ENCODE measurements at regions not wholly inside any gene's neighbourhood (a gene's known extent, or its start where the extent isn't known, plus 50 kb on each side); places are given as distances from the start of the nearest gene placed in this dataset.
"Not testable (repeated sequence)": the region's sequence is repeated elsewhere in the genome, so short reads cannot be mapped to it uniquely, and the experiment has no call there.

DNA sequence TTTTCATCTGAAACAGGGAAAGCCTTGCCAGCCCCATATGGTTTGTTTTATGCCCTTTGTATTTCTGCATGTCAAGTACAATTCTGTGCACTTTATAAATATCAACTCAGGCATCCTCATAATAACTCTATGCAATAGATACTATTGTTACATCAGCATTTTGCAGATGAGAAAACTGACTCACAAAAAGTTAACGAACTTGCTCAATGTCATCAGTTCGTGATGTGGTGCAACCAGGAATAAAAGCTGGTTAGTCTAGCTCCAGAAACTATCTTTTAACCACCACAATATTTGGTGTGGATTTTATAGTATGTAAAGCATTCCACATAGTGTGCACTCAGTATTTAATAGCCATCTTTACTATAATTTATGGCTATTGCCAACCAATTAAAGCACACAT, 134.9 kb downstream of the MRPS30 start:
- DNase-seq = peak; percentile 93

- peak; percentile 19 for DNase-seq
Observed at GRCh38 chr5:44945743-44946142, 137.0 kb downstream of the MRPS30 start.

GRCh38 chr5:44949687-44950086, 140.9 kb downstream of the MRPS30 start:
- no peak for DNase-seq

DNA sequence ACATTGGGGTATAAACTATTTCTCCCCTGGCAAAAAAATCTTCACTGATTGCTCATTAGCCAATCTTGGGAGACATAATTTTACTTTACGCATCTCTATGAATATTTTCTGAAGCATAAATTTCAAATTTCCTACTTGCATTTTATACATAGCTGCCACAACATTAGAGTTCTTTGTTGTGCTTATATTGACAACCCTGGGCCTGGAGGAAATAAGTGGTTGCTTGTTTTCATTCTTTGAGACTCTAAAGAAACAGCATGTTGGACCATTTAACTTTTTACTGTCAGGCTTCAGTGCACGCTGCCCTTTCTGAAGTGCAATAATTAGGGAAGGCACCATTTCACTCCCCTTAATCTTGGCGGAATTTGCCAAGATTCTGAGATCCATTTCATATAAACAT, 142.6 kb downstream of the MRPS30 start:
- DNase-seq = no peak

DNA sequence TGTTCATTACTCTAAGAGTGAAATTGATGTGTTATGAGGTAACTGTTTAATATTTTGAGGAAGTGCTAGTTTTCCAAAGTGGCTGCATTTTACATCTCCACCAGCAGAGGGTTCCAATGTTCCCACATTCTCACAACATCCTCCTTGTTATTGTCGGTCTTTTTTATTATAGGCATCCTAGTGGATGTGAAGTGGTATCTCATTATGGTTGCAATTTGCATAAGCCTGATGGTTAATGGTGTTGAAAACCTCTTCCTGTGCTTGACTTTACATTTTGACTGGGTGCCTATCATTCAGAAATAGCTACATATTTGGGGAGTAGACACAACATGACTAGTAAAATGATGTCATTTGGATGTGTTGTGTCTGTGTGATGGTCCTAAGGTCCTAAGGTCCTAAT, 143.6 kb downstream of the MRPS30 start:
- DNase-seq = peak; percentile 25

DNA sequence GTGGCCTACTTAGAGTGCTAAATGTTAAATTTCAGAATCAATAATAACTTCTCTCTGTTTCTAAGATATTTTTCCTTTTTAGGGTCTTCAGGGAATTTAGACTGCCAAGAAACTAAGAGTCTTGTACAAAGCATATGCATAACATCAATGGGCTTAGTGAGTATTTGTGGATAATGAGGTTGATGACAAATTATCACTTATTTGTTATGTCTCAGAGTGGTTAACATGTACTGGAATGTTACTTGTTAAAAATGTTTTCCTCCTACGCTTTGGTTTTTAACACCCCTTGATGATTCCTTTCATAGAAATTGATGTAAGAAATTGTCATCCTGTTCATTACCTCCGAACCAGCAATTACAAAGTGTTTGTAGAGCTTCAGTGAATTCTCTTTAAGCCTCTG, 144.3 kb downstream of the MRPS30 start:
- DNase-seq = no peak

DNA sequence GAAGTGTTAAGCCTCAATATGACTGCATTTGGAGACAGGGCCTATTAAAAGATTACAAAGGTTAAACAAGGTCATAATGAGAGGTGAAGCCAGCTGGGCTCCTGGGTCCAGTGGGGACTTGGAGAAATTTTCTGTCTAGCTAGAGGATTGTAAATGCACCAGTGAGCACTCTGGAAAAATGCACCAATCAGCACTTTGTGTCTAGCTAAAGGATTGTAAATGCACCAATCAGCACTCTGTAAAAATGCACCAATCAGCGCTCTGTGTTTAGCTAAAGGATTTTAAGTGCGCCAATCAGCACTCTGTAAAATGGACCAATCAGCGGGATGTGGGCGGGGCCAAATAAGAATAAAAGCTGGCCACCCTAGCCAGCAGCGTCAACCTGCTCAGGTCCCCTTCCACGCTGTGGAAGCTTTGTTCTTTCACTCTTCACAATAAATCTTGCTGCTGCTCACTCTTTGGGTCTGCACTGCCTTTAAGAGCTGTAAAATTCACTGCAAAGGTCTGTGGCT, 150.3 kb downstream of the MRPS30 start:
- not testable (repeated sequence) for DNase-seq

DNA sequence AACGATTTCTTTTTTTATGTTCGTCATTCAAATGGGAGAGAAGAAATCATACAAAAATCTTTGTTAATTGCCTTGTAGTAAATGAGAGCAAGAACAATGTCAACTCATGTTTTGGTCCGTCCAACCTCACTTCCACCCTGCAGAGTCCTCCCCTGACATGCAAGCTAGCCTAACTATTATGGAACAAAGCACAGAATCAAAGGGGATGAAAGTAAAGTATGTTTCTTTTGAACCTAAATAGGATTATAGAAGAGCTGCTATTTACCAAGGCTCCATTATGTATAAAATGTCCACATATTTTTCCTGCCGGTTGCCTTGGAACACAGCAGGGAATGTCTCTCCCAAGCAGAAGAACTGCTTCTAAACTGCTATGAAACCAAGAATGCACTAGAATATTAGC, 161.1 kb downstream of the MRPS30 start:
- no peak for DNase-seq

- DNase-seq = not testable (repeated sequence)
Observed at GRCh38 chr5:44970963-44971362, 162.2 kb downstream of the MRPS30 start.

- no peak for DNase-seq
Observed at GRCh38 chr5:44974813-44975212, 166.1 kb downstream of the MRPS30 start.

- DNase-seq = no peak
Observed at GRCh38 chr5:44981708-44982107, 173.0 kb downstream of the MRPS30 start.

GRCh38 chr5:44983006-44983405, 174.3 kb downstream of the MRPS30 start:
- no peak for DNase-seq

DNA sequence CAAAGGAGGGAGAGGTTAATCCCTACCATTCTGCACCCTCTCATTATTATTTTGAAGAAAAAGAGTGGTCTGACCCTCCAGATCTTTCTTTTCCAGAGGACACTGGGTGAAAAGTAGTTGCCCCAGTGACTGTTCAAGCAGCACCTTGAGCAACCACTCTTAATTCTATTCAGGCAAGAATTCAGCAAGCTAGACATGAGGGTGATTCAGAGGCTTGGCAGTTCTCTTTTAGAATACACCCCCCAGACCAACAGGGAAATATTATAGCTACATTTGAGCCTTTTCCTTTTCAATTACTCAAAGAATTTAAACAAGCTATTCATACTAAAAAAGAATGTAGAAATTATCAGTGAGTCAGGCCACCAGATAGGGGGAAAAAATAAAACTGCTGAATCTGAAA, 178.3 kb downstream of the MRPS30 start:
- DNase-seq = peak; percentile 33

GRCh38 chr5:44991693-44992092, 182.9 kb downstream of the MRPS30 start:
- DNase-seq = no peak

- no peak for DNase-seq
Observed at GRCh38 chr5:44993286-44993685, 184.5 kb downstream of the MRPS30 start.

GRCh38 chr5:44997506-44997905, 188.8 kb downstream of the MRPS30 start:
- DNase-seq = no peak

DNA sequence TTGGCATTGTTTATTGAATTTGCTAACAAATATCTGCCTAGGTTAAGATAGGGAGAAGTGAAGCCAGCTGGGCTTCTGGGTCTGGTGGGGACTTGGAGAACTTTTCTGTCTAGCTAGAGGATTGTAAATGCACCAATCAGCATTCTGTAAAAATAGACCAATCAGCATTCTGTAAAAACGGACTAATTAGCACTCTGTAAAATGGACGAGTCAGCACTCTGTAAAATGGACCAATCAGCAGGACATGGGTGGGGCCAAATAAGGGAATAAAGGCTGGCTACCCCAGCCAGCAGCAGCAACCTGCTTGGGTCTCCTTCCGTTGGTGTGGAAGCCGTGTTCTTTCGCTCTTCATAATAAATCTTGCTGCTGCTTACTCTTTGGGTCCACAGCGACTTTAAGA, 198.4 kb downstream of the MRPS30 start:
- not testable (repeated sequence) for DNase-seq

- DNase-seq = no peak
Observed at GRCh38 chr5:45017568-45017967, 208.8 kb downstream of the MRPS30 start.

DNA sequence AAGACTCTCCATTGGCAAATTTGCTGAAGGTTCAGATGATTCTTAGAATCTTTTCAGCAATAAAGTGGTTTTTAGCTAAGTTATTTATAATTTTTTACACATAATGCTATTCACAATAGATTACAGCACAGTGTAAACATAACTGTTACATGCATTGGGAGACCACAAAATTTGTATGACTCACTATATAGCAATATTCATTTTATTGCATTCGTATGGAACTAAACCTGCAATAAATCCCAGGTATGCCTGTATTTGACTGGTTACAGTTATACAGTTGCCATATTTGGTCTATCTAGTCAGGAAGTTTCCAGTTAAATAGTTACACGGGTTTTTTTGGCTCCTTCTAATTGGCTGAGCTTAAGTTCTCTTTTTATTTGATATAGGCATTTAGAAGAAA, 220.8 kb downstream of the MRPS30 start:
- DNase-seq = no peak

- no peak for DNase-seq
Observed at GRCh38 chr5:45035991-45036390, 227.2 kb downstream of the MRPS30 start.

- DNase-seq = no peak
Observed at GRCh38 chr5:45037927-45038326, 229.2 kb downstream of the MRPS30 start.

- peak; percentile 13 for DNase-seq
Observed at GRCh38 chr5:45038366-45038987, 229.7 kb downstream of the MRPS30 start.

GRCh38 chr5:45042283-45042682, 233.5 kb downstream of the MRPS30 start:
- no peak for DNase-seq

- no peak for DNase-seq
Observed at GRCh38 chr5:45057564-45057963, 248.8 kb downstream of the MRPS30 start.

- no peak for DNase-seq
Observed at GRCh38 chr5:45060724-45061123, 252.0 kb downstream of the MRPS30 start.

All from fibroblast of skin of right quadriceps (primary cell).